ENCODE measurements at regions not wholly inside any gene's neighbourhood (a gene's known extent, or its start where the extent isn't known, plus 50 kb on each side); places are given as distances from the start of the nearest gene placed in this dataset.
"Not testable (repeated sequence)": the region's sequence is repeated elsewhere in the genome, so short reads cannot be mapped to it uniquely, and the experiment has no call there.

GRCh38 chr4:120005527-120005926 lies 61.1 kb downstream of the MAD2L1 start:
- no peak for DNase-seq

DNA sequence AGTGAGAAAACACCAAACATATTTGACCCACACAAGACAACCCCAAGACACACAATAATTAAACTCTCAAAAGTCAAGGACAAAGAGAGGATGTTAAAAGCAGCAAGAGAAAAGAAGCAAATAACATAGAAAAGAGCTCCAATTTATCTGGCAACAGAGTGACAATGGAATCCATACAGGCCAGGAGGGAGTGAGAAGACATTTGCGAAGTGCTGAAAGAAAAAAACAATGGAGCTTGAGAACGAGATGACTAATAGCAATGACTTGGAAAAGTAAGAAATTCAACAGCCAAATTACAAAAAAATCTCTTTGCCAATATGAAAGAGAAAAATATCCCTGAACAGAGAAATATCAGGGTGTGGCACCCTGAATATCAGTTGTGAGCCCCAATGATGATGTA lies 61.6 kb downstream of the MAD2L1 start:
- no peak for DNase-seq

GRCh38 chr4:120004054-120004453 lies 62.6 kb downstream of the MAD2L1 start:
- no peak for DNase-seq

- DNase-seq: no peak
These were observed 63.5 kb downstream of the MAD2L1 start for GRCh38 chr4:120003193-120003592.

- no peak for DNase-seq
These were observed 64.8 kb downstream of the MAD2L1 start for GRCh38 chr4:120001850-120002249.

DNA sequence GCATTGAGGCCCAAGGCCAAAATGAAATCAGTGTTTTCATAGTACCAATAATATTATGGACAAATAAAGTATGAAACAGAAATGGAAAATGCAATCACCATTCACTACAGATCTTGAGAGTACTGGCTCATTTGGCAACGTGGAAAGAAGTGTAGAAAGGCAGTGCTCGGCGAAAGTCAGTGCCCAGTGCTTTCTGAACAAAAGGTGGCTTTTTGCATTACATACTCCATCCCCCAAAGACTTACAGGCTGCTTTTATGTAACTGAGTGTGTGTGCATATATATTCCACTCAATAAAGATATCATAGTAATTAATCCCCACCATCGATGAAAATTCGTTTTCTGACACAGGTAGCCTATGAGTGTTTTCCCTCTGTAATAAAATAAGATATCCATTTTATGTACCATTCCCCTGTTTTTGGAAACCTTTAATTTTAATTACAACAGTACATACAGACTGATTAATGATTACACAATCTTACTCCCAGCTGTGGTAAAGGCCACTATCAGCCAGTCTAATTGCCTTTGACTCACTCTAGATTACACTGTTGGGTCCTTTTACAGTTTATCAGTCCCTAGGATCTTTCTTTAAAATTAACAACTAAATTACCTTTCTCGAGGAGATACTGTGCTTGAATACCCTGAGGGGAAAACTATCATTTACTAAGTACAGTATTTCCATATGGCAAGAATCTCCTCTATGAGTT lies 65.9 kb downstream of the MAD2L1 start:
- no peak for DNase-seq

GRCh38 chr4:119996024-119996423 lies 70.6 kb downstream of the MAD2L1 start:
- DNase-seq: not testable (repeated sequence)

DNA sequence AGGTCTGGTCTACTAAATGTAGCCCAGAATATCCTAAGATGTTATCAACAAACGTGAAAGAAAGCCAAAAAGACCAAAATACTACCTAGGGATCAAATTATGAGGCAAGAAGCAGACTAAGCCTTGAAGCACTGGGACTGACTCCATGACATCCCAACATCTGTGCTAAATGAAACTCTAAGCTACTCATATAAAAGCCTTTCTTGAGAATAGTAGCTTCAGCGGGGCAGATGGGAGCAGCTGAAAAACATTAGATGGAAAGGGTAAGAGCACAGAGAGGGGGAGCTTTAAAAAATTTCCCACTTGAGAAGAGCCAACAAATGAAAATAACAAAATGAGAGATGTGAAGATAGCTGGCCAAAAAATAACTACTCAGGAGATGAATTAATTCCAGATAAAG lies 81.7 kb downstream of the MAD2L1 start:
- no peak for DNase-seq

- DNase-seq: no peak
These were observed 83.9 kb downstream of the MAD2L1 start for GRCh38 chr4:119982756-119983155.

GRCh38 chr4:119980456-119980855 lies 86.2 kb downstream of the MAD2L1 start:
- DNase-seq: no peak

- DNase-seq: no peak
These were observed 89.3 kb downstream of the MAD2L1 start for GRCh38 chr4:119977076-119977940.

- DNase-seq: no peak
These were observed 95.1 kb downstream of the MAD2L1 start for GRCh38 chr4:119971431-119972084.

DNA sequence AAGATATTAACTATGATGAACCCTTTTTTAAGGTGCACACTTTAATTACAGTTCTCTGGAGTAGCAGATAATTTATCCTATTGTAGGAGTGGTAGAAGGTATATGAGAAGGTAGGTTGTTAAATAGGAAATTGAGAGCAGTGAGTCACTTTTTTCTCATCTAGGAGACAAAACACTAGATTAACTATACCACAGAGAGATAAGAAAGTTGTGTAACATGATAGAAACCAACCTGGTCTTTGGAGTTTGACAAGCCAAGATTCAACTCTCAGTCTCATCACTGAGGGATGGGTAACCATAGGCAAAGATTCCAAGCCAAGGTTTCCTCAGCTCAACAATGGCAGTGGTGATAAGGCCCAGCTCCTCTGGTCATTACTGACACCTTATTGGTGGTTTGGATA lies 104.0 kb downstream of the MAD2L1 start:
- no peak for DNase-seq

- DNase-seq: no peak
These were observed 107.7 kb downstream of the MAD2L1 start for GRCh38 chr4:119958983-119959382.

DNA sequence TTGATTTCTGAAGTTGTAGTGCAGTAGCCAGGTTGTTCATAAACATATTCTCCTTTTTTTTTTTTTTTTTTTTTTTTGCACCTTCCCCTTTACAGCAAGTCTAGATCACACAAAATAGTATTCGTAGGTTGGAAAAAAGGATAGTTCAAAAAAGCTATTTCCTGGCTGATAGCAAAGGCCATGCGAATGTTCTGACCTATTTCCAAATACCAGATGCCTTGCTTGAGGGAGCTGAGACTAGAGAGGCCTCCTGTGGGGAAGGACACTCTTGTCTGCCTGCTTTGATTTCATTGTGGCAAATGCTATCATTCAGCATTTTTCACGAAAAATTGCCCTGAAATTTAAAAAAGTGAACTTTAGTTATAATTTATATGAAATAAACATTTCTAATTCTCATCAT lies 111.4 kb downstream of the MAD2L1 start:
- no peak for DNase-seq

DNA sequence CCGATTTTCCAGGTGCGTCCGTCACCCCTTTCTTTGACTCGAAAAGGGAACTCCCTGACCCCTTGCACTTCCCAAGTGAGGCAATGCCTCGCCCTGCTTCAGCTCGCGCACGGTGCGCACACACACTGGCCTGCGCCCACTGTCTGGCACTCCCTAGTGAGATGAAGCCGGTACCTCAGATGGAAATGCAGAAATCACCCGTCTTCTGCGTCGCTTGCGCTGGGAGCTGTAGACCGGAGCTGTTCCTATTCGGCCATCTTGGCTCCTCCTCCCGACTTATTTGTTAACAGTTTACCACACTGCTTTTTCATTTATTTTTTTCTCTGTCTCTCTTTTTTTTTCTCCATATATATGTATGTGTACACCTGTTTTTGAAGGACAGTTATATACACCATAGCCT lies 112.2 kb downstream of the MAD2L1 start:
- not testable (repeated sequence) for DNase-seq

DNA sequence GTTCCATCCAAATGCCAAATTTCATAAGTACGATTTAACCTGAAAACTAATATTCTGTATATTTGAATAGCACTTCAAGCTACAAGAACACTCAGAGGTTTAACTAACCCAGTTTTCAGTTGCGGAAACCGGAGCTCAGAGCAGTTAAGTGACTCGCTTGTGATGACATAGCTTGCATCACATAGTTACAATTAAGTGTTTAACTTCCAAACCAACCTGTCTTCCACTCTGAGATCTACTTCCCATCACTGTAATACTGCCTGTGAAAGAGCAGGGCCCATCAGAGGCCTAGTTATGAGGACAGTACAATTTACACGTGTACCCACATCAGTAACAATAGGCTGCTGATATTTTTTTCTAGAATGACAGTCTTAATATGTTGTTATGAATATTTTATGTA lies 120.3 kb downstream of the MAD2L1 start:
- DNase-seq: no peak

DNA sequence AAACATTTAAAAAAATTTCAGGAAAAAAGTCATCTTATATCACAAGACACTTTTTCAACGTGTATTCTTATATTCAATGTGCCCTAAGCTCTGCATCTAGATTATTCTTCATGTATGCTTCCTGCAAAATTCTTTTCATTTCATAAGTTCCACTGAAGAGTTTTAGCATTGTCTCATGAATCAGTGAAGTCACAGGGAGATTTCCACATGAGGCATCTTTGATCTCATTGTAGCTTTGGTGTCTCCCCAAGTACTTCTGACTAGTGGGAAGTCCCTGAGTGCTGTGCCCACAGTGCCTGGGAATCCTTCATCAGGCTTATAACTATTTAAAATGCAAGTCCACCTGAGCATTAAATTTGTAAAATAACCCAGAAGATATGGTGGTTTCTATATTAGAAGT lies 123.8 kb downstream of the MAD2L1 start:
- no peak for DNase-seq

GRCh38 chr4:119940557-119940956 lies 126.1 kb downstream of the MAD2L1 start:
- DNase-seq: no peak

DNA sequence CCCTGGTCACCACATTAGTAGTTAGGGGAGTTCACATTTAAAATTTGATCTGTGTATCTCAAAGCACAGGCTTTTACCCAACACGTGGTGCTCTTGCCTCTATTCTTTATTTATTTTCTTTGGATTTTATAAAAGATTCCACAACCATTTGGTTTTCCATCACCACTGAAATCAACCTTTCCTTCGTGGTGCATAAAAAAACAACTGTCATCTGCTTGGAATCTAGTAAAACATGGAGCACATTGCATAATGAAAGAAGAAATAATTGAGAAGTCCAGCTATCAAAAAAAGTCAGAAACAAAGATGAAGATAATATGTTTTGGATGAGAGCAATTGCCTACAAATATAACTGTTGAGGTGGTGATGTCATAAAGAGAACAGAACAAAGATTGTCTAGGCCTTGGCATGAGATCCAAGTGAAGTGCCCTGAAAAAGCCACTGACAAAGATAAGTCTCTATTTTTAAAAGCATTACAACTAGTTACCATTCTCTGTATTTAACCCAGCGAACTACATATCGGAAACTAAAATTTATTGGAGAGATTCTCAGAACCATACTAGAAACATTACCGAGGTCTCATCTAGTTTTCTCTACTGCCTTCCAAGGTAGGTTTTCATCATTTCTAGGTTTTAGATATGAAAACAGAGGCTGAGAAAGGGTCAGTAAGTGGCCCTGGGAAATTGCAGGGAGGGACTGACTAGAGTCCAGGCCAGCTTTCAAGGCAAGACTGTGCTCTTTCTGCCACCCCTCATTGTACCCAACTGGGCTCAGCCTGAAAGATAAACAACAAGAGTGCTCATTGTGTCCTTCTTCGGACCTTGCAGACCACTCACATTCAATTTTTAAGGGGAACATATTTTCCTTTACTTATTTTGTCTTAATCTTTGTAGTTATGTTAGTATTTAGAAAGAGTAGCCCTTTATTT lies 127.3 kb downstream of the MAD2L1 start:
- DNase-seq: no peak

- no peak for DNase-seq
These were observed 128.9 kb downstream of the MAD2L1 start for GRCh38 chr4:119937746-119938145.

DNA sequence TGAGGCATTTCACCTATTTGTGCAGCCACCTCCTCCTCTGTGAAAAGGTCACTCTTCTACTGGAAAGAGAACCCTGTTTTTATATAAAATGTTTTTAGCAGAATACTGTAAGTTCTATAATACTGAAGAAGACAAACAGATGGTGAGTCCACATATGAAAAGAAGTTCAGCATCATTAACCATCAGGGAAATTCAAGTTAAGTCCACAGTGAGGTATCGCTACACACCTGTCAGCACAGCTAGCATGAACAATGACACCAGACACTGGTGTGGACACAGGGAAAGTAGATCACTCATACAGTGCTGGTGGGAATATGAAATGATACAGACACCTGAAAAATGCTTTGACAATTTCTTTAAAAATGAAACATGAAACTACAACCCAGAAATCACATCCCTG lies 133.0 kb downstream of the MAD2L1 start:
- DNase-seq: peak; percentile 67

GRCh38 chr4:119932277-119932676 lies 134.4 kb downstream of the MAD2L1 start:
- DNase-seq: no peak
